GM12873 (cell line): ENCODE measurements at regions not wholly inside any gene's neighbourhood (a gene's known extent, or its start where the extent isn't known, plus 50 kb on each side); places are given as distances from the start of the nearest gene placed in this dataset.

Source experiments
- TF ChIP-seq, protein P1 (sequence below): IDR thresholded peaks from 2 replicates; pipeline ENCODE4 v1.5.1; 2012; ENCODE audit warnings: low read depth, mild to moderate bottlenecking, moderate library complexity, low read length, control low read depth; ENCODE audit not compliant: insufficient read depth; ENCODE audit errors: missing control alignments

DNA sequence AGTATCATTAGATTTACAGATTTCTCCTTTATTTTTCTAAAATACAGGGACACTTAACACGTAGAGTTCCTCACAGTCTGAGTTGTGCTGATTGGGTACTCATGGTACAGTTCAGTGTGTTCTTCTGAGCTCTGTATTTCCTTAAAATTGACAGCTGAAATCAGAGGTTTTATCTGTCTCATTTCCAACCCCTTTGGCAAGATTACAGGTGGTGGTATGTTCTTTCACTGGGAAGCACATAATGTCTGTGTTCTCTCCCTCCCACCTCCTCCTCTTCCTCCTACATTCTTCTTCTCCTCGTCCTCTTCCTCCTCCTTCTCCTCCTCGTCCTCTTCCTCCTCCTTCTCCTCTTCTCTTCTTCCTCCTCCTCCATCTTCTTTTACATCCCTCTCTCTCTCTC is 99.5 kb upstream of the EEPD1 start:
- TF ChIP-seq, protein P1, sequence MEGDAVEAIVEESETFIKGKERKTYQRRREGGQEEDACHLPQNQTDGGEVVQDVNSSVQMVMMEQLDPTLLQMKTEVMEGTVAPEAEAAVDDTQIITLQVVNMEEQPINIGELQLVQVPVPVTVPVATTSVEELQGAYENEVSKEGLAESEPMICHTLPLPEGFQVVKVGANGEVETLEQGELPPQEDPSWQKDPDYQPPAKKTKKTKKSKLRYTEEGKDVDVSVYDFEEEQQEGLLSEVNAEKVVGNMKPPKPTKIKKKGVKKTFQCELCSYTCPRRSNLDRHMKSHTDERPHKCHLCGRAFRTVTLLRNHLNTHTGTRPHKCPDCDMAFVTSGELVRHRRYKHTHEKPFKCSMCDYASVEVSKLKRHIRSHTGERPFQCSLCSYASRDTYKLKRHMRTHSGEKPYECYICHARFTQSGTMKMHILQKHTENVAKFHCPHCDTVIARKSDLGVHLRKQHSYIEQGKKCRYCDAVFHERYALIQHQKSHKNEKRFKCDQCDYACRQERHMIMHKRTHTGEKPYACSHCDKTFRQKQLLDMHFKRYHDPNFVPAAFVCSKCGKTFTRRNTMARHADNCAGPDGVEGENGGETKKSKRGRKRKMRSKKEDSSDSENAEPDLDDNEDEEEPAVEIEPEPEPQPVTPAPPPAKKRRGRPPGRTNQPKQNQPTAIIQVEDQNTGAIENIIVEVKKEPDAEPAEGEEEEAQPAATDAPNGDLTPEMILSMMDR: no peak

DNA sequence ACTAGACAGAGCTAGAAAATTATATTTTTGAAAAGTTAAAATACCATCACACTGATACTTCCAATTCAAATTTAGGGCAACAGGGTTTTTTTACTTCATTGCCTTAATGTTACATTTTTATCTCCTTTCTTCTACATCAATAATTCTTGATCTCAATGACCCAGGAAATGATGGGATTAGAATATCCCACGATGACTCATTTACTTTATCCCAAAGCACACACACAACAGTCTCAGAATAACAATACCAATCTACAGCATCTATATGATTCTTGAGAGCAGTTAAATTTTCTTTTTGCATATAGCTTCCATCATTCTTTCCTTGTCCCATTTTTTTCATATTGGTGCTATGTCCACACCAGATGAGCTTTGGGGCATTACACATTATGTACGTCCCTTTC is 98.4 kb upstream of the EEPD1 start:
- TF ChIP-seq, protein P1: no peak

DNA sequence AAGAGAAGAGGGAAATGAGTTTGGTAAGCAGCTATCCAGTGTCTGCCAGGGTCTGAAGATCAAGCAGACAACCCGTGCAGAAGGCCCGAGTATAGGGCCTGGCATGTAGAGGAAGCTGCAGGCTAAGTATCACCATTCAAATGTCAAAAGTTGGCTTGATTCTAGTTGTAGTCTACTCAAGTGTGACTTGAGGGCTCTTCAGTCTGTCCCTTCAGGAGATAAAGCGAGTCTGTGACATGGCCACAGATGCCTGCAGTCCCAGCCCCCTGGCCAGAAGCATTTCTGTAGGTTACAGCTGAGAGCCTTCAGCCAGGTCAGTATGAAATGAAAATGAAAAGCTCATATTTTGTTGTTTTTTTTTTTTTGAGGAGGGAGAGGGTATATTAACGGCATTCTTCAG is 97.8 kb upstream of the EEPD1 start:
- TF ChIP-seq, protein P1: no peak

DNA sequence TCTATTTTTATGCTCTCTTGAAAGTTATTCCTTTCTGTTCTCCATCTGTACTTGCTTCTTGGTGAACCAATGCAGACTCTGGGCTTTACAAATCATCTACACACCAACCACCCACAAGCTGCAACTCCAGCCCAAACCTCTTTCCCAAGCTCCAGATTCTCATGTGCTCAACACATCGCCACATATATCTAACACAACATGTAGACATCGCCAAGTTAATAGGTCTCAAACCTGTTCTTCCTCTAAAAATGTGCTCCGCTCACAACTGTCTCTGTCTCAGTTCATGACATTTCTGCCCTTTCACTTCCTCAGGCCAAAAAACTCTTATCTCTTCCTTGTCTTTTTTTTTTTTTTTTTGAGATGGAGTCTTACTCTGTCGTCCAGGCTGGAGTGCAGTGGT is 95.7 kb upstream of the EEPD1 start:
- TF ChIP-seq, protein P1: no peak

DNA sequence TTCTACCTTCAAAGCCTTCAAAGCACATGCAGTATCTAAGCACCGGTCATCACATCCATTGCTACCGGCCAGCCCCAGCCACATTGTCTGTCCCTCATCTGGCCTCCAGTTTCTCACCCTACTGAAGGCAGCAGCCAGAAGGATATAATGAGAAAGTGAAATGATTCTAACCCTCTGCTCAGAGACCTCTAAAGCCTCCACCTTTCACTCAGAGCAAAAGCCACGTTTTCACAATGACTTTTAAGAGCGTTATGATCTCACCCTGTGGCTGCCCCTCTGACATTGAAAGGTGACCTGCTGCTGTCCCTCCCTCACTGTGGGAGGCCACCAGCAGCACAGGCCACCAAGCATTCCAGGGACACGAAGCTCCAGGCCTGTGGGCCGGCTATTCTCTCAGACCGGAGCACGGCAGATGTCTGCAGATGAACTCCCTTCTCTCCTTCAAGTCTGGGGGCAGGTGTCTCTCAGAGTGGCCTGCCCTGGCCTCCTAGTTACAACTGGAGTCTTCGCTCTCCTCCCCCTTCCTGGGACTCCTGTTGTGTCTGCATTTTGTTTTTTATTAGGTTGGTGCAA is 94.9 kb upstream of the EEPD1 start:
- TF ChIP-seq, protein P1: no peak

DNA sequence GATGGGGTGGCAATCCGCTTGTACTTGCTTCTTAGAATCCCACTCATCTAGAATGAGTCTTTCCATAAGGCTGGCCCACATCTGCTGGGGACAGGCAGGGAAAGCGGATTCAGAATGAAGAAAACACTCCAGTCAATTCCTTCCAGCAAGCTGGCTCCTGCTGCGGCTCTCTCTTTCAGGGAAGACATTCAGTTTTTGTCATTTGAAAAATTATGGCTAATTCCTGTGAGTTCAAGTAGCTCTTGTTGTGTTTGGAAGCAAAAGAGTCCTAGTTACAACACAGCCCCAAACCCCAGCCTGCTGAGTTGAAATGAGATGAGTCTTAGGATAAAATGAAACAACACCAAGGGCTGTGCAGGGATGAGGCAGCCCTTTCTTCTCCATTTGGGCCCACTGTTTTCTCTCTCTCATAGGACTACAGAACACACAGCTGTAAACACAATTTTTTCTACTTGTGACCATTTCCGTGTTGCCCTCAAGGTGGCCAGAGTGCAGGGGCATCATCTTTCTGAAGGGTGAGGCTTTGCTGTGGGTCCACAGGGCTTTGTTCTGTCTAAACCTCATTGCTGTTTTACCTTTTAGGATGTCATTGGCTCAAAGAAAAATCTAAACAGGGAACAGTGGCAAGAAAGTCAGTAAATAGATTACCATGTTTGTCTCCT is 90.8 kb upstream of the EEPD1 start:
- TF ChIP-seq, protein P1: no peak

DNA sequence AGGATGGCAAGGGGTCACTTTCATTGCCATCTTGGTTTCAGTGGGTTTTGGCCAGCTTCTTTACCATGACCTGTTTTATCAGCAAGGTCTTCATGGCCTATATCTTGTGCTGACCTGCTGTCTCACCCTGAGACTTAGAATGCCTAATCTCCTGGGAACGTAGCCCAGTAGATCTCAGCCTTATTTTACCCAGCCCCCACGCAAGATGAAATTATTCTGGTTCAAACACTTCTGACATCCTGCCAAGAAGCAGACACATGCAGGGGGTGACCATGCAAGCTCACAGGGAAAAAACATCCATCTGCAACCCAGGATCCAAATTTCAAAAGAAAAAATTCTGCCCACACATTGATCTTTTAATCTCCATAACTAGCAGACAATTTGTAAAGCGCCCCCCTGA is 88.4 kb upstream of the EEPD1 start:
- TF ChIP-seq, protein P1: no peak

DNA sequence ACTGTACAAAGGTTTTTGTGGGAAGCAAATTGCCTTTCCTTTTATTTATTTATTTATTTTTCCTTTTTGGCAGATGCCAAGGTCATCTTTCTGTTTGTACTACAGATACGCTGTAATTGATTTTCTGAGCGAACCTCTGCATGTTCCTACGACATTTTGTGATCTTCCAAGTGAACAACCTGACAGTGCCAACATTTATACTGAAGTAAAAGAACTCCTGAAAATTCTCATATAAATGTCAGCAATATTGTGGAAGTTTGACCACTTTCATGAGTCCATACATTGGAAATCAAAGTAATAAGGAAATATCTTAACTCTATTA is 86.8 kb upstream of the EEPD1 start:
- TF ChIP-seq, protein P1: no peak
